GM18502 (cell line): ENCODE measurements at regions not wholly inside any gene's neighbourhood (a gene's known extent, or its start where the extent isn't known, plus 50 kb on each side); places are given as distances from the start of the nearest gene placed in this dataset.
A peak's percentile ranks its signal among the peaks of the same experiment; 100 is the strongest.

ENCODE experiments used
- ATAC-seq: cut with Tn5 transposase; IDR thresholded peaks from one replicate; pipeline ENCODE4 v1.9.1; 2021; ENCODE audit warnings: mild to moderate bottlenecking; ENCODE audit not compliant: unreplicated experiment, poor library complexity

GRCh38 chr18:62629031-62629430 is 86.3 kb upstream of the PHLPP1 start:
- ATAC-seq, result no peak

- no peak for ATAC-seq
Measured at GRCh38 chr18:62631173-62631572, 84.2 kb upstream of the PHLPP1 start.

GRCh38 chr18:62632788-62633455 is 82.4 kb upstream of the PHLPP1 start:
- ATAC-seq, result no peak

- no peak for ATAC-seq
Measured at GRCh38 chr18:62634458-62634857, 80.9 kb upstream of the PHLPP1 start.

DNA sequence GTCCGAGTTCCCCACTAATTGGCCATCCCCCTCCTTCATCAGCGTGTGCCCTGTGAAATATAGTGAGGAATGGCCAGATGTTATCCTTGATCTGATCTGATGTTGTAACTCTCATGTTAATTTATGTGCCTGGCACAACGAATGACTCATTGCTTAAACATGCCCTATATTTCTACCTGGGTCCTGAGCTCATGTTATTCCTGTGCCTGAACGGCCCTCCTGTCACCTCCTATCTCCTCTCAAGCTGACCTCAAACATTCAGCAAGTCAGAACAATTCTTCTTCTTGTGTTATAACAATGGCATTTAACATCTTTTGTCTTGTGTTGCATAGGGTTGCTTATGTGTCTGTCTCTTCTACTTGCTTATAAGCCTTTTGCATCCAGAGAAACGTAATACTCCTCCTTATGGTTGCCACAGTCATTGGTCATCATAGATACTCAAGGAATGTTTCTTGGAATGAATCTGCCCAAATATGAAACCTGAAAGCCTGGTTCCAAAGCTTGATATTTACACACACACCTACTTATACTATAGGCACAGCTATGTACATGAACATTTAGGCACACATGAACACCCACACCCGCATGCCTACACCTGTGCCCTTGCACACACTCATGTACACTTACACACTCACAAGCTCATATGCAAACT is 80.2 kb upstream of the PHLPP1 start:
- ATAC-seq, result no peak

DNA sequence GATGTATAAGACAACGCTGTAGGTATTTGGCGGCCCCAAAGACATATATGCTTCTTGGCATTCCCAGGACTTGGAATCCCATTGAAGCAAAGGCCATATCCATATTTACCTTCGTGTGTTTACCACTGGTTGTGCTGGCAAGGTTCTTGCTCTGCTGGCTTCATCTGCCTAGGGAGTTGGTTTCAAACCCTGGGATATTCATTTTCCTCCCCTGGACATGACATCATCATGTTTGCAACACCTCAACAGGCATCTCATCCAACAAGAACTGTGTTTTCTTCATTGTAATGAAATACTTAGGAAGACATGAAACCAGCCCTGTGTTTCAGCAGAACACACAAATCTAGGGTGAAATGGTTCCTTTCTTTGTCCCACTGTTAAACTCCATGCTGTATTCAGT is 77.9 kb upstream of the PHLPP1 start:
- ATAC-seq, result no peak

DNA sequence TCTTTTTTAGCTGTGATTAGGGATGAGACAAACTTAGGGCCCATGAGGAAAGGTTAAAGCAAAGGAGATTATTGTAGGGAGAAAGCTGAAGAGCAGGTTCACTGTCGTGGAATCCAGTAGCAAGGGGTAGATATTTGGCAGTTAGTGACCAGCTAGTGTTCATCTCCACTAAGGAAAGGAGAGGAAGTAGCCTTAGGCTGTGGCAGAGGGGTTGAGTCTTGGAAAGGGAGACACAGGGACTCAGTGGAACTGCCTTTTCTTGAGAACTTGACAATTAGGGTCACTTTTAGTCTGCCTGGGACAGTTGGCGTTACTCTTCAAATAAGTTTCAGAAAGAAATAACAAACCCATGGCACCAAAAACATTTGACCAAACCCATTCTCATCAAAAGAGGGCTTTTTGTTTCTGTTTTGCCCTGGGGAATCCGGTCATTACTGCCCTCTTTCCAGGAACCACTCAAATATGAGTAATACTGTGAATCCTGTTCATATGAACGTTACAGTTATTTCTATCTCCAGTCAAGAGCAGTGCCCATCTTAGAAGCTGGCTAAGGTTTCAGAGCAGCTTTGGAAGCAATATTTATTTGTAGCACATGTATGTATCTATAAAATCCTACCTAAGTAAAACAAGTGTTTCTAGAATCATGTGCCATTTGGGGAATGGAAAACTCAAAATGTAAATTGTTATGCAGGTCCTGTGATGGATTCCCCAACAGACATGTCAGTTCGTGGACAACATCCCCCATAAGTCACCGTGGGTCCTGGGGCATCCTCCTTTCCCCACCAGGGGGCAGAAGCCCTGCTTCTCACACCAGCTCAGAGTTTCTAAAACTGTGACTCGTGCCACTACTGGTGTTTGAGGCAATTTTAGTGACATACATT is 77.3 kb upstream of the PHLPP1 start:
- peak; percentile 68 for ATAC-seq

DNA sequence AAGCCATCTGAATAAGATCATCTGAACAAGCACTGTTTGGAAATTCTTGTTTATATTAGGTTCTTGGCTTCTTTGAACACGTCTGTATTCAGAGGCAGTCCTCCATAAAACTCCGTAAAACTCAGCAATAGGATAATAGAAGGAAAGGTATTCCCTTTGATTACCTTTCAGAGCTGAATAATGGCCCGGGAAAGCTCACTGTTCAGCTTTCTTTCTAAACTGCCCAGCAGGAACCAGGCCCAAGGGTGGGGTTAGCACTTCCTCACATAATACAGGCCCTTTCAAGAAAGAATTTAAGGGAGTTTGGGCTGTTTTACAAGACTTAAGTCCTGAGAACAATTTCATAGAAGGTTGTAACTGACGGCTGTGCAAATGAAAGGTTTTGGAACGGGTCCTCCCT is 72.2 kb upstream of the PHLPP1 start:
- no peak for ATAC-seq

DNA sequence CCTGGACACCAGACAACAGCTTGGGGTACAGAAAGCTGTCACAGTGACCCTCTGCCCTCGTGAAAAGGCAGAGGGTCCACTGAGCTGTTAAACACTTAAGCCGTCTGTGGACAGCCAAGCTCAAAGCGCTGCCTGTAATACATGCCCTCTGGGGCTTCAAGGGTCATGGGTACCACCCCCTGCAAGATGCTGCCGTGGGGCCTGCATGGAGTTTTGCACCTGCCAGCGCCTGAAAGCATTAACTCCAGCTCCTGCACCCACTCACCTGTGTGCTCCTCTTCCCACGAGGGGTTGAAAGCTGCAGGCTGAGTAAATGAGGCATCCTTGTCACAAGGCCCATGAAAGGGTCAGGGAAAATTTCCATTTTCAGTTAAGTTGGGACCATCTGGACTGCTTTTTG is 70.6 kb upstream of the PHLPP1 start:
- ATAC-seq, result no peak

- ATAC-seq, result no peak
Measured at GRCh38 chr18:62647179-62647578, 68.2 kb upstream of the PHLPP1 start.

DNA sequence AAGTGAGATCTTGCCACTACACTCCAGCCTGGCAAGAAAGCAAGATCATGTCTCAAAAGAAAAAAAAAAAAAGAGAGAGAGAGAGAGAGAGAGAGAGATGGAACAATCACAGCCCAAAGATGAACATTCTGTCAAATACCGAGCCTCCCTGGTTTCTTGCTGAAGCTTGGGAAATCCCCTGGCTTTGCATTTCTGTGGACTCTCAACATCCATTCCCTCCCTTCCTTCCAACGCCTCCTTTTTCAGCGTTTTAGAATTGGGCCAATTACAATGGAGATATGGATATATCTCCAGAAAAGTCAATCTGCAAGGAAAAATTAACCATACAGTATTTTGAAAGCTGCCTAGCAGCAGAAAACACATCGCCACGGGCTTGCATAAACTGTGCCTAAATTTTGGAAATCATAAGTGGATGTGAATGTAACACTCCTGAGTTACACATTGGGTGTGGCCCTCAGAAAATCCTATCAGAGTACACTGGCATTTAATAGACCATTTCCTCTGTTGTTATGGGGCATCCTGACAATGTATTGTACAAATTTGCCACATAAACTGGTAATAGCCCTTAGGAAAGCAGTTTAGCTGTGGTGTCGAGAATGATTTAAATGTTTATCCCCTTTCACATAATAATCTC is 67.2 kb upstream of the PHLPP1 start:
- no peak for ATAC-seq

- peak; percentile 45 for ATAC-seq
Measured at GRCh38 chr18:62651276-62652056, 63.9 kb upstream of the PHLPP1 start.

GRCh38 chr18:62652057-62652629 is 63.2 kb upstream of the PHLPP1 start:
- ATAC-seq, result peak; percentile 75

DNA sequence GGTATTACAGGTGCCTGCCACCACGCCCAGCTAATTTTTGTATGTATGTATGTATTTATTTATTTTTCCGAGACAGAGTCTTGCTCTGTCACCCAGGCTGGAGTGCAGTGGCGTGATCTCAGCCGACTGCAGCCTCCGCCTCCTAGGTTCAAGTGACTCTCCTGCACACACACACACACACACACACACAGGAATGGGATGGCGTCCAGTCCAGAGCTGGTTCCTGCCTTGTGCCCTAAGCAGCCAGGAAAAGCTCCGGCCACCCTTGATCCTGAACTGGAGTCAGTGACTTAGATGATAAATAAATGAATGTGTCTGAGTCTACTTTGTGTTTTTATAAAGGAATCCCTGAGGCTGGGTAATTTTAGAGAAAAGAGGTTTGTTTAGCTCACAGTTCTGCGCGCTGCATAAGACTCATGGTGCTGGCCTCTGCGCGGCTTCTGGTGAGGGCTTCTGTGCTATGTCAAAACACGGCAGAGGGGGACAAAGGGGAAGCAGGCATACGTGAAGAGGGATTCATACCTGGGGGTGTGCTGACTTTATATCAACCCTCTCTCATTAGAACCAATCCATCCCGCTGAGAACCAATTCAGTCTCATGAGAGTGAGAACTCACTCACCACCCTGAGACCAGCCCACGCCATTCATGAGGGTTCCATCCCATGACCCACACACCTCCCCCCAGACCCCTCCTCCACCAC is 59.7 kb upstream of the PHLPP1 start:
- no peak for ATAC-seq

- ATAC-seq, result no peak
Measured at GRCh38 chr18:62658028-62658427, 57.3 kb upstream of the PHLPP1 start.

GRCh38 chr18:62659698-62660097 is 55.6 kb upstream of the PHLPP1 start:
- no peak for ATAC-seq

DNA sequence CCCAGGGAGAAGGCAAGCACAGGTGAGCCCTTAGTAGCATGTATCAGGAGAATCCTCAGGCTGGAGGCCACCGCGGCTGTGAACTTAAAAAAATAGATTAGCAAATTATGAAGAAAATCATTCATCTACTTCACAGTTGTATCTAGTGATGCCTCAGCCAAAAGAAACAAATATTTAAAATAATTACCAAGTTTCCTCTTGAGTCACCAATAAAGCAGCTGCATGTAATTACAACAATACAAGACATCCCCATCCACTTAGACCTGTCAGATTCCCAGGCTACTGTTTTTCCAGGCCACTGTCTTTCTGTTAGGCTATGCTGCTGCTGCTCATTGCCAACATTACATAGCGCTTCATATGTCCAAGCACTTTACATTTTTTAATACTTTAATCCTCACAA is 54.6 kb upstream of the PHLPP1 start:
- ATAC-seq, result no peak

- peak; percentile 96 for ATAC-seq
Measured at GRCh38 chr18:62663731-62664336, 51.5 kb upstream of the PHLPP1 start.

DNA sequence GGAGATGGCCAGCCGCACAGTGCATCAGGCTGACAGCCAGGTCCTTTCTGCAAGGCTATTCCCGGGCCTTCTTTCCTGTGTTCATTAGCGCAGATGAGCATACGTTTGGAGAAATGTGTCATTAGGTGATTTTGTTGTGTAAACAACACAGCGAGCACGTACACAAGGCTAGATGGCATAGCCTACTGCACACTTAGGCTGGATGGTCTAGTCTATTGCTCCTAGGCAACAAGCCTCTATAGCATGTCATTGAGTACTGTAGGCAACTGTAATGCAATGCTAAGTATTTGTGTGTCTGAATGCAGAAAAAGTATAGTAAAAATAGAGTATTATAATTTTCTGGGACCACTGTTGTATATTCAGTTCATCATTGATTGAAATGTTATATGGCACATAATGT is 50.9 kb upstream of the PHLPP1 start:
- no peak for ATAC-seq
